ENCODE measurements at regions not wholly inside any gene's neighbourhood (a gene's known extent, or its start where the extent isn't known, plus 50 kb on each side); places are given as distances from the start of the nearest gene placed in this dataset.

- H3K27ac ChIP-seq: no peak overlapping the region
- intact Hi-C loops (cut with DNase I): no loop called here
- H3K27me3 ChIP-seq: no peaks in the 10 kb centered on the region
- H3K9me3 ChIP-seq: no peaks in the 10 kb centered on the region
- TF ChIP-seq, protein P1, sequence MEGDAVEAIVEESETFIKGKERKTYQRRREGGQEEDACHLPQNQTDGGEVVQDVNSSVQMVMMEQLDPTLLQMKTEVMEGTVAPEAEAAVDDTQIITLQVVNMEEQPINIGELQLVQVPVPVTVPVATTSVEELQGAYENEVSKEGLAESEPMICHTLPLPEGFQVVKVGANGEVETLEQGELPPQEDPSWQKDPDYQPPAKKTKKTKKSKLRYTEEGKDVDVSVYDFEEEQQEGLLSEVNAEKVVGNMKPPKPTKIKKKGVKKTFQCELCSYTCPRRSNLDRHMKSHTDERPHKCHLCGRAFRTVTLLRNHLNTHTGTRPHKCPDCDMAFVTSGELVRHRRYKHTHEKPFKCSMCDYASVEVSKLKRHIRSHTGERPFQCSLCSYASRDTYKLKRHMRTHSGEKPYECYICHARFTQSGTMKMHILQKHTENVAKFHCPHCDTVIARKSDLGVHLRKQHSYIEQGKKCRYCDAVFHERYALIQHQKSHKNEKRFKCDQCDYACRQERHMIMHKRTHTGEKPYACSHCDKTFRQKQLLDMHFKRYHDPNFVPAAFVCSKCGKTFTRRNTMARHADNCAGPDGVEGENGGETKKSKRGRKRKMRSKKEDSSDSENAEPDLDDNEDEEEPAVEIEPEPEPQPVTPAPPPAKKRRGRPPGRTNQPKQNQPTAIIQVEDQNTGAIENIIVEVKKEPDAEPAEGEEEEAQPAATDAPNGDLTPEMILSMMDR (IDR thresholded peaks at IDR 0.05): no peak
- no peaks in the 10 kb centered on the region for H3K36me3 ChIP-seq
- DNase-seq (no peak), ATAC-seq (no peak)
- H3K4me3 ChIP-seq: no peak overlapping the region
- H3K4me1 ChIP-seq: no peaks in the 10 kb centered on the region
These were observed 284.4 kb upstream of the IGFBP3 start for GRCh38 chr7:46205478-46205877.

- Histone ChIP-seq H3K27ac (no peak overlapping the region), H3K9me3 (no peaks in the 10 kb centered on the region), H3K27me3 (no peaks in the 10 kb centered on the region), H3K4me1 (no peaks in the 10 kb centered on the region), H3K4me3 (no peak overlapping the region), H3K36me3 (no peaks in the 10 kb centered on the region)
- ATAC-seq: no peak
- TF ChIP-seq, protein P1 (IDR thresholded peaks at IDR 0.05): no peak
- no peak for DNase-seq
- intact Hi-C loops (cut with DNase I): no loop called here
These were observed 282.9 kb upstream of the IGFBP3 start for GRCh38 chr7:46203926-46204325.

GRCh38 chr7:46202379-46202778 is 281.3 kb upstream of the IGFBP3 start:
- DNase-seq (no peak), ATAC-seq (no peak)
- TF ChIP-seq, protein P1 (IDR thresholded peaks at IDR 0.05): no peak
- H3K9me3 ChIP-seq: no peaks in the 10 kb centered on the region
- no peak overlapping the region for H3K27ac ChIP-seq
- H3K4me1 ChIP-seq: no peaks in the 10 kb centered on the region
- no peaks in the 10 kb centered on the region for H3K36me3 ChIP-seq
- no peaks in the 10 kb centered on the region for H3K27me3 ChIP-seq
- intact Hi-C loops (cut with DNase I): no loop called here
- H3K4me3 ChIP-seq: no peak overlapping the region

- ATAC-seq (no peak), DNase-seq (no peak)
- TF ChIP-seq, protein P1 (IDR thresholded peaks at IDR 0.05): no peak
- intact Hi-C loops (cut with DNase I): no loop called here
- Histone ChIP-seq H3K27me3 (no peaks in the 10 kb centered on the region), H3K27ac (no peak overlapping the region), H3K36me3 (no peaks in the 10 kb centered on the region), H3K9me3 (no peaks in the 10 kb centered on the region), H3K4me3 (no peak overlapping the region), H3K4me1 (no peaks in the 10 kb centered on the region)
These were observed 280.9 kb upstream of the IGFBP3 start for GRCh38 chr7:46201961-46202360.

- DNase-seq (peak in 1 of 4 donors; percentile 11), ATAC-seq (no peak)
- TF ChIP-seq, protein P1 (IDR thresholded peaks at IDR 0.05): no peak
- H3K9me3 ChIP-seq: no peaks in the 10 kb centered on the region
- H3K27ac ChIP-seq: no peak overlapping the region
- intact Hi-C loops (cut with DNase I): no loop called here
- H3K36me3 ChIP-seq: no peaks in the 10 kb centered on the region
- no peak overlapping the region for H3K4me3 ChIP-seq
- no peaks in the 10 kb centered on the region for H3K4me1 ChIP-seq
- H3K27me3 ChIP-seq: no peaks in the 10 kb centered on the region
These were observed 277.6 kb upstream of the IGFBP3 start for GRCh38 chr7:46198701-46199100.

All from left lung (tissue), 4 donors.